Body of pancreas (tissue), 4 donors: ENCODE measurements at regions not wholly inside any gene's neighbourhood (a gene's known extent, or its start where the extent isn't known, plus 50 kb on each side); places are given as distances from the start of the nearest gene placed in this dataset.

ENCODE experiments used
- CTCF ChIP-seq, 7 experiments: fragments of 450-650 bp in 4 of 7; fragments of 200-600 bp in 3 of 7; sonication (generic) in 3 of 7; IDR thresholded peaks; one replicate each; pipeline ENCODE4 v1.5.1; 2016 to 2019; ENCODE audit warnings: antibody characterized with exemption in 7 of 7
- POLR2A ChIP-seq, 3 donors: fragments of 450-650 bp; IDR thresholded peaks; one replicate each; pipeline ENCODE4 v1.6.1; 2016; ENCODE audit warnings: antibody characterized with exemption in 3 of 3, mild to moderate bottlenecking in 2 of 3

- TF ChIP-seq CTCF (IDR thresholded peaks at IDR 0.05): no peak
- TF ChIP-seq POLR2A (IDR thresholded peaks at IDR 0.05): no peak
Observed at GRCh38 chr2:238566001-238566645, 139.4 kb downstream of the ASB1 start.
